ENCODE measurements at regions not wholly inside any gene's neighbourhood (a gene's known extent, or its start where the extent isn't known, plus 50 kb on each side); places are given as distances from the start of the nearest gene placed in this dataset.

- intact Hi-C loops (cut with DNase I): no loop called here
Observed at GRCh38 chr2:16331772-16332171, 333.9 kb downstream of the CYRIA start.

GRCh38 chr2:16330982-16331381 lies 334.7 kb downstream of the CYRIA start:
- no peaks in the 10 kb centered on the region for H3K4me1 ChIP-seq (replicated peaks in 1 of 2)
- TF ChIP-seq, protein P1, sequence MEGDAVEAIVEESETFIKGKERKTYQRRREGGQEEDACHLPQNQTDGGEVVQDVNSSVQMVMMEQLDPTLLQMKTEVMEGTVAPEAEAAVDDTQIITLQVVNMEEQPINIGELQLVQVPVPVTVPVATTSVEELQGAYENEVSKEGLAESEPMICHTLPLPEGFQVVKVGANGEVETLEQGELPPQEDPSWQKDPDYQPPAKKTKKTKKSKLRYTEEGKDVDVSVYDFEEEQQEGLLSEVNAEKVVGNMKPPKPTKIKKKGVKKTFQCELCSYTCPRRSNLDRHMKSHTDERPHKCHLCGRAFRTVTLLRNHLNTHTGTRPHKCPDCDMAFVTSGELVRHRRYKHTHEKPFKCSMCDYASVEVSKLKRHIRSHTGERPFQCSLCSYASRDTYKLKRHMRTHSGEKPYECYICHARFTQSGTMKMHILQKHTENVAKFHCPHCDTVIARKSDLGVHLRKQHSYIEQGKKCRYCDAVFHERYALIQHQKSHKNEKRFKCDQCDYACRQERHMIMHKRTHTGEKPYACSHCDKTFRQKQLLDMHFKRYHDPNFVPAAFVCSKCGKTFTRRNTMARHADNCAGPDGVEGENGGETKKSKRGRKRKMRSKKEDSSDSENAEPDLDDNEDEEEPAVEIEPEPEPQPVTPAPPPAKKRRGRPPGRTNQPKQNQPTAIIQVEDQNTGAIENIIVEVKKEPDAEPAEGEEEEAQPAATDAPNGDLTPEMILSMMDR (IDR thresholded peaks at IDR 0.05): no peak
- no peak for TF ChIP-seq POLR2A (IDR thresholded peaks at IDR 0.05)
- no peaks in the 10 kb centered on the region for H3K27me3 ChIP-seq
- H3K9me3 ChIP-seq (replicated peaks in 1 of 3): no peaks in the 10 kb centered on the region
- 70 to 80% (median 77%) methylated on average over 5 of the region's 5 CpGs for WGBS, 4 donors
- H3K36me3 ChIP-seq (replicated peaks in 1 of 2): no peaks in the 10 kb centered on the region
- no peak for DNase-seq
- H3K4me3 ChIP-seq: no peak overlapping the region
- H3K27ac ChIP-seq: no peak overlapping the region
- intact Hi-C loops (cut with DNase I): no loop called here

More at GRCh38 chr2:16331772-16332171, 333.9 kb downstream of the CYRIA start:
- H3K9me3 ChIP-seq (replicated peaks in 1 of 3): no peaks in the 10 kb centered on the region
- H3K4me3 ChIP-seq: no peak overlapping the region
- DNase-seq: no peak
- TF ChIP-seq POLR2A (IDR thresholded peaks at IDR 0.05): no peak
- TF ChIP-seq, protein P1 (IDR thresholded peaks at IDR 0.05): no peak
- no peak overlapping the region for H3K27ac ChIP-seq
- no peaks in the 10 kb centered on the region for H3K36me3 ChIP-seq (replicated peaks in 1 of 2)
- no peaks in the 10 kb centered on the region for H3K27me3 ChIP-seq
- 81 to 92% (median 84%) methylated on average over 2 of the region's 2 CpGs for WGBS, 4 donors
- H3K4me1 ChIP-seq (replicated peaks in 1 of 2): no peaks in the 10 kb centered on the region

- intact Hi-C loops (cut with DNase I): no loop called here
- Histone ChIP-seq H3K36me3 (replicated peaks in 1 of 2) (no peaks in the 10 kb centered on the region), H3K4me1 (replicated peaks in 1 of 2) (no peaks in the 10 kb centered on the region), H3K27me3 (no peaks in the 10 kb centered on the region), H3K27ac (no peak overlapping the region), H3K9me3 (replicated peaks in 1 of 3) (no peaks in the 10 kb centered on the region), H3K4me3 (no peak overlapping the region)
- DNase-seq: no peak
- no peak for TF ChIP-seq POLR2A (IDR thresholded peaks at IDR 0.05)
- TF ChIP-seq, protein P1 (IDR thresholded peaks at IDR 0.05): no peak
- WGBS, 4 donors: 58 to 76% (median 69%) methylated on average over 2 to 10 of the region's 10 CpGs
Observed at GRCh38 chr2:16330571-16330970, 335.1 kb downstream of the CYRIA start.

DNA sequence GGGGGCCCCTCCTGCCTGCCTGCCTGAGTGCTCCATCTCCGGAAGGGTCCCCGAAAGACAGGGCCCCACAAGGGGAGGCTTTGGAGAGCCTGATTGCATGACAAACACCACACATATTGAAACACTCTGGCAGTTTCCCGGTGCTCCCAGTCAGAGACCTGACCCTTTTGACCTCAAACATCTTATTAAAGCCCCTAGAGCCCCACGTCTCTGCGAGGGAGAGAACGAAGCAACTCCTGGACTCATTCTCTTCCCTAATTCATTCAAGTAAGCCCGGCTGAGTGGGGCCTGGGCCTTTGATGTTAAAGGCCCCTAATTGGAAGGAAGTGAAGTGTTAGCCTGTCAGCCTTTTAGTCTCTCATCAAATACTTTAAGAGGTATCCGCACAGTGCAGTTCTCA lies 335.6 kb downstream of the CYRIA start:
- intact Hi-C loops (cut with DNase I): no loop called here
- Histone ChIP-seq H3K9me3 (replicated peaks in 1 of 3) (no peaks in the 10 kb centered on the region), H3K27ac (no peak overlapping the region), H3K4me3 (no peak overlapping the region), H3K36me3 (replicated peaks in 1 of 2) (no peaks in the 10 kb centered on the region), H3K27me3 (no peaks in the 10 kb centered on the region), H3K4me1 (replicated peaks in 1 of 2) (no peaks in the 10 kb centered on the region)
- no peak for TF ChIP-seq POLR2A (IDR thresholded peaks at IDR 0.05)
- TF ChIP-seq, protein P1 (IDR thresholded peaks at IDR 0.05): no peak
- 81 to 94% (median 88%) methylated on average over 7 to 8 of the region's 8 CpGs for WGBS, 4 donors
- DNase-seq: no peak
